CD14-positive monocyte (primary cell): ENCODE measurements at regions not wholly inside any gene's neighbourhood (a gene's known extent, or its start where the extent isn't known, plus 50 kb on each side); places are given as distances from the start of the nearest gene placed in this dataset.

Experiments used
- DNase-seq, 3 donors: peaks; one replicate each; pipeline ENCODE4 v3.0.0-alpha.2; 2011 to 2022
- H2AFZ ChIP-seq: 2 replicates; pipeline ENCODE4 v1.6.0; 2012; ENCODE audit warnings: mild to moderate bottlenecking, low read depth, low read length, inconsistent platforms; ENCODE audit not compliant: insufficient read depth, poor library complexity, severe bottlenecking
- H3K27ac ChIP-seq, 2 donors: 1 replicate in 1 of 2; 2 replicates in 1 of 2; pipeline ENCODE4 v1.5.1; 2012 to 2013; ENCODE audit warnings: low read length in 2 of 2, control low read depth in 1 of 2, inconsistent platforms in 1 of 2, low read depth in 1 of 2, mild to moderate bottlenecking in 1 of 2
- H3K27me3 ChIP-seq, 2 donors: one replicate each; pipeline versions ENCODE4 v1.6.0 to v1.6.1; 2011 to 2013; ENCODE audit warnings: low read length in 2 of 2; ENCODE audit not compliant: control insufficient read depth in 2 of 2, insufficient read depth in 2 of 2
- H3K36me3 ChIP-seq, 2 donors: replicated peaks in 1 of 2; 1 replicate in 1 of 2; 2 replicates in 1 of 2; pipeline versions ENCODE4 v1.5.1 to v1.6.1; 2012 to 2013; ENCODE audit warnings: low read length in 2 of 2, control low read depth in 1 of 2, inconsistent platforms in 1 of 2, mild to moderate bottlenecking in 1 of 2; ENCODE audit not compliant: insufficient read depth in 2 of 2, control insufficient read depth in 1 of 2
- H3K4me1 ChIP-seq, 2 donors: 1 replicate in 1 of 2; 2 replicates in 1 of 2; pipeline versions ENCODE4 v1.5.1 to v1.6.1; 2012 to 2013; ENCODE audit warnings: low read length in 2 of 2, control low read depth in 1 of 2, inconsistent platforms in 1 of 2, mild to moderate bottlenecking in 1 of 2, moderate library complexity in 1 of 2; ENCODE audit not compliant: insufficient read depth in 2 of 2, control insufficient read depth in 1 of 2
- H3K4me2 ChIP-seq: replicated peaks from 2 replicates; pipeline ENCODE3; 2012; ENCODE audit warnings: low read length, moderate library complexity, mild to moderate bottlenecking; ENCODE audit not compliant: poor library complexity, severe bottlenecking; ENCODE audit errors: extremely low read depth
- H3K4me3 ChIP-seq, 3 experiments: fragments of 200-600 bp in 1 of 3; sonication (generic) in 1 of 3; replicated peaks in 1 of 3; 1 replicate in 2 of 3; 2 replicates in 1 of 3; pipeline ENCODE4 v1.5.1; 2011 to 2013; ENCODE audit warnings: low read length in 3 of 3, mild to moderate bottlenecking in 3 of 3, control low read depth in 2 of 3, low read depth in 2 of 3, inconsistent platforms in 1 of 3, moderate library complexity in 1 of 3
- H3K79me2 ChIP-seq: 2 replicates; pipeline ENCODE4 v1.6.0; 2012; ENCODE audit warnings: mild to moderate bottlenecking, control low read depth, inconsistent platforms, low read length, moderate library complexity; ENCODE audit not compliant: insufficient read depth
- H3K9ac ChIP-seq: 2 replicates; pipeline ENCODE4 v1.6.0; 2017; ENCODE audit warnings: low read length, mild to moderate bottlenecking; ENCODE audit not compliant: insufficient read depth, poor library complexity, severe bottlenecking
- H3K9me3 ChIP-seq, 2 donors: replicated peaks in 1 of 2; 1 replicate in 1 of 2; 2 replicates in 1 of 2; pipeline versions ENCODE4 v1.5.1 to v1.6.1; 2012 to 2013; ENCODE audit warnings: low read length in 2 of 2, control low read depth in 1 of 2; ENCODE audit not compliant: control insufficient read depth in 1 of 2, insufficient read depth in 1 of 2
- H4K20me1 ChIP-seq: 2 replicates; pipeline ENCODE4 v1.6.0; 2012; ENCODE audit warnings: mild to moderate bottlenecking, low read length, control low read depth, moderate library complexity; ENCODE audit not compliant: insufficient read depth
- H3K27ac Mint-ChIP-seq, 7 donors: one replicate each; pipeline ENCODE4 v1.8.0; 2020; ENCODE audit warnings: mild to moderate bottlenecking in 7 of 7, mixed read lengths in 7 of 7, moderate library complexity in 6 of 7, inconsistent platforms in 2 of 7
- H3K27me3 Mint-ChIP-seq, 3 donors: one replicate each; pipeline ENCODE4 v1.8.0; 2021 to 2022; ENCODE audit warnings: low read depth in 3 of 3, mild to moderate bottlenecking in 3 of 3, mixed read lengths in 3 of 3, moderate library complexity in 3 of 3, inconsistent platforms in 1 of 3
- H3K36me3 Mint-ChIP-seq, 2 donors: one replicate each; pipeline ENCODE4 v1.8.0; 2020; ENCODE audit warnings: mixed read lengths in 2 of 2, inconsistent platforms in 1 of 2, mild to moderate bottlenecking in 1 of 2
- H3K4me1 Mint-ChIP-seq: one replicate; pipeline ENCODE4 v1.8.0; 2020; ENCODE audit warnings: mild to moderate bottlenecking, mixed read lengths
- H3K4me3 Mint-ChIP-seq, 2 donors: one replicate each; pipeline ENCODE4 v1.8.0; 2020; ENCODE audit warnings: mild to moderate bottlenecking in 2 of 2, mixed read lengths in 2 of 2, moderate library complexity in 1 of 2
- H3K9me3 Mint-ChIP-seq, 7 donors: one replicate each; pipeline ENCODE4 v1.8.0; 2020 to 2022; ENCODE audit warnings: mixed read lengths in 7 of 7, mild to moderate bottlenecking in 6 of 7, moderate library complexity in 6 of 7, inconsistent platforms in 2 of 7
- CTCF ChIP-seq: fragments of 200-600 bp; IDR thresholded peaks from one replicate; pipeline ENCODE4 v1.8.0; 2022; ENCODE audit warnings: antibody characterized with exemption, mild to moderate bottlenecking
- WGBS: methylation state at CpG from one replicate; pipeline ENCODE4 v1.1.5; 2013; ENCODE audit warnings: missing lambda C conversion rate; ENCODE audit not compliant: insufficient coverage; 5-methylcytosine and 5-hydroxymethylcytosine counted together
- intact Hi-C, 2 donors: fragments of 100-400 bp; cut with micrococcal nuclease; formaldehyde crosslinking; loops; one replicate each; pipeline versions ENCODE4 v1.15.0 to v1.15.1; 2023

GRCh38 chr2:57180678-57181077 is 865.9 kb upstream of the VRK2 start:
- Histone ChIP-seq H3K9ac (no peak overlapping the region), H3K9me3 (no peaks in the 10 kb centered on the region), H3K79me2 (no peaks in the 10 kb centered on the region), H3K4me1 (no peaks in the 10 kb centered on the region), H3K36me3 (no peaks in the 10 kb centered on the region), H3K27ac (no peak overlapping the region), H3K4me2 (no peak overlapping the region), H2AFZ (no peak overlapping the region), H3K4me3 (no peak overlapping the region), H4K20me1 (no peaks in the 10 kb centered on the region), H3K27me3 (no peaks in the 10 kb centered on the region)
- no peak overlapping the region for H3K4me3 Mint-ChIP-seq
- H3K27me3 Mint-ChIP-seq = peaks cover 0 to 2% (median 0%) of the 10 kb centered on the region in 3 donors
- intact Hi-C loops = no loop called here
- H3K36me3 Mint-ChIP-seq = no peaks in the 10 kb centered on the region
- TF ChIP-seq CTCF = no peak
- H3K27ac Mint-ChIP-seq = no peak overlapping the region
- H3K9me3 Mint-ChIP-seq = peaks cover 0 to 2% (median 0%) of the 10 kb centered on the region in 7 donors
- no peaks in the 10 kb centered on the region for H3K4me1 Mint-ChIP-seq
- no peak for DNase-seq

- DNase-seq = no peak
- no peaks in the 10 kb centered on the region for H3K4me1 Mint-ChIP-seq
- Histone ChIP-seq H3K27ac (no peak overlapping the region), H3K4me1 (no peaks in the 10 kb centered on the region), H3K79me2 (no peaks in the 10 kb centered on the region), H3K4me2 (no peak overlapping the region), H3K4me3 (no peak overlapping the region), H4K20me1 (no peaks in the 10 kb centered on the region), H3K36me3 (no peaks in the 10 kb centered on the region), H2AFZ (no peak overlapping the region), H3K9me3 (no peaks in the 10 kb centered on the region), H3K27me3 (no peaks in the 10 kb centered on the region), H3K9ac (no peak overlapping the region)
- no peak for TF ChIP-seq CTCF
- intact Hi-C loops = no loop called here
- no CpG with 5 or more reads among the region's 1 CpG for WGBS
- H3K27me3 Mint-ChIP-seq = peaks cover 0 to 2% (median 0%) of the 10 kb centered on the region in 3 donors
- H3K36me3 Mint-ChIP-seq = no peaks in the 10 kb centered on the region
- H3K27ac Mint-ChIP-seq = no peak overlapping the region
- peaks cover 0 to 5% (median 0%) of the 10 kb centered on the region in 7 donors for H3K9me3 Mint-ChIP-seq
- H3K4me3 Mint-ChIP-seq = no peak overlapping the region
Observed at GRCh38 chr2:57181315-57182038, 865.1 kb upstream of the VRK2 start.
